Stimulated activated CD8-positive, alpha-beta memory T cell treated with anti-CD3 and anti-CD28 coated beads, Interleukin-2, amount 100 ng/mL, for 1 hour (primary cell): ENCODE measurements at regions not wholly inside any gene's neighbourhood (a gene's known extent, or its start where the extent isn't known, plus 50 kb on each side); places are given as distances from the start of the nearest gene placed in this dataset.

ENCODE experiments used
- DNase-seq, 2 donors: peaks; one replicate each; pipeline ENCODE4 v3.0.0-alpha.2; 2020; ENCODE audit warnings: low read depth in 2 of 2

DNA sequence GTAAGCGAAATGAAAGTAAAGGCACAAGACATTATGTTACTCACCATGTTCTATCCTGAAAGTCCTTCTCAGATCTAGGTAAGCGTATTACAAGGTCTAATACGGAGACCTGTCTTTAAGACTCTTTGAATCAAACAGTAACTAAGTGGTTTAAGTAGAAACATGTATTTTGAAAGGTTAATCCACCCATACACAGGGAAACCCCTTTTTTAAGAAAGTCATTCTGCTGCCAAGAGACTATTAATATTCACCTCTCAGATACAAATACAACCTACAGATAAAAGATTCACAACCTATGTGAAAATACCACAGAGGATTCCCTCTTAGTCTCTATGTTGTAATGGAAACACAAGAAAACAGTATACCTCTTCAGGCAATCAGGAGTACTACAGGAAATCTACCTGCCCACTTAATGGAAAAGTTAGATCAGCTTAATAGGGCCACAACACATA lies 63.2 kb upstream of the TNIP3 start:
- no peak for DNase-seq

GRCh38 chr4:121226362-121226761 lies 62.2 kb upstream of the TNIP3 start:
- DNase-seq, result no peak

DNA sequence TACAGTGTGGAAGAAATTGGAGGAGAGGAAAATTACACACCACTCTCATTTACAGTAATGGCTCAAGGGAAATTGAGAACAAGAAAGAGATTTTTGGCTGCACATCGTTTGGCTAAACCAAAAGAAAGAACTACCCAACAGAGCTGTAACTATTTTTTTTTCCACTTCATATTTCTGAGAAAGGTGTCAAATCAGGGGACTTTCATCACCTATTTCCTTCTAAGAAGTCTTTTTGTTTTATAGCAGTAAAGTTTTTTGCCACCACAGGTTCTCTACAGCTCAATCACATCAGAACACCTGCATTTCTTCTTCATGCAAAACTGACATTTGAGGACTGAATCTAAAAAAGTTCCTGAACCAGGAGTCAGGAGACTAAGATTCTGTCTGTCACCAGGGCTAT lies 57.5 kb upstream of the TNIP3 start:
- DNase-seq, result no peak

GRCh38 chr4:121221201-121221600 lies 57.1 kb upstream of the TNIP3 start:
- DNase-seq, result no peak

GRCh38 chr4:121220698-121221097 lies 56.6 kb upstream of the TNIP3 start:
- no peak for DNase-seq

GRCh38 chr4:121219227-121219626 lies 55.1 kb upstream of the TNIP3 start:
- no peak for DNase-seq

DNA sequence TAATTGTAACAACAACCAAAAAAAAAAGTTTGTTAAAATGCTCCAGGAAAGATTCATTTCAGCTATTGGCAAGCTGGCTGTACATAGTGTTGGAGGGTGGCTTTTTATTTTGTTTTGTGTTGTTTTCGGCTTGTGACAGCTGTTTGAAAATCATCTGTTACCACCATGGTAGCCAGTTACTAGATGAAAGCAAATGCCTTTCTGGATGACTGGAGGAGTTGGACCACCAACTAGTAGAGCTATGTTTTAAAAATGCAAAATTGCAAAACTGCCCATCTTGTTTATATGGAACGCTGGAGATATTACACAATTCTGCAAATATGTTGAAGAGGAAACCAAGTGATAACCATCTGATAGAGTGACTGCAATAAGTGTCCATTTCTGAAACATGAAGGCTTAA lies 53.2 kb upstream of the TNIP3 start:
- no peak for DNase-seq

GRCh38 chr4:121216461-121216860 lies 52.3 kb upstream of the TNIP3 start:
- DNase-seq, result no peak

GRCh38 chr4:121213940-121214339 lies 49.8 kb upstream of the TNIP3 start:
- no peak for DNase-seq
